Karpas-422 (cell line): ENCODE measurements at regions not wholly inside any gene's neighbourhood (a gene's known extent, or its start where the extent isn't known, plus 50 kb on each side); places are given as distances from the start of the nearest gene placed in this dataset.

Experiments used
- DNase-seq: peaks from one replicate; pipeline ENCODE4 v3.0.0-alpha.2; 2015
- H2AFZ ChIP-seq: fragments of 200-600 bp; sonication (generic); 2 replicates; pipeline ENCODE4 v1.6.1; 2014; ENCODE audit warnings: antibody characterized with exemption, low read length, mixed read lengths
- H3K27ac ChIP-seq: fragments of 200-600 bp; sonication (generic); 2 replicates; pipeline ENCODE4 v1.5.1; 2014; ENCODE audit warnings: mild to moderate bottlenecking, low read length, moderate library complexity
- H3K27me3 ChIP-seq: fragments of 200-600 bp; sonication (generic); 2 replicates; pipeline ENCODE4 v1.6.1; 2014; ENCODE audit warnings: low read length, mixed read lengths
- H3K36me3 ChIP-seq: fragments of 200-600 bp; sonication (generic); 2 replicates; pipeline ENCODE4 v1.6.1; 2014; ENCODE audit warnings: low read length, mixed read lengths; ENCODE audit not compliant: insufficient read depth
- H3K4me1 ChIP-seq: fragments of 200-600 bp; sonication (generic); 2 replicates; pipeline ENCODE4 v1.6.1; 2014; ENCODE audit warnings: mild to moderate bottlenecking, low read length, mixed read lengths
- H3K4me2 ChIP-seq: fragments of 200-600 bp; sonication (generic); 2 replicates; pipeline ENCODE4 v1.6.1; 2014; ENCODE audit warnings: low read length, low read depth, mild to moderate bottlenecking; ENCODE audit not compliant: poor library complexity, severe bottlenecking
- H3K4me3 ChIP-seq: fragments of 200-600 bp; sonication (generic); 2 replicates; pipeline ENCODE4 v1.5.1; 2014; ENCODE audit warnings: mild to moderate bottlenecking, antibody characterized with exemption, low read length, mixed read lengths
- H3K79me2 ChIP-seq: fragments of 200-600 bp; sonication (generic); 2 replicates; pipeline ENCODE4 v1.6.1; 2014; ENCODE audit warnings: mild to moderate bottlenecking, low read length, mixed read lengths
- H3K9ac ChIP-seq: fragments of 200-600 bp; sonication (generic); 2 replicates; pipeline ENCODE4 v1.6.0; 2014; ENCODE audit warnings: low read length
- H3K9me2 ChIP-seq: fragments of 200-600 bp; sonication (generic), shearing (Covaris generic); replicated peaks from 2 replicates; pipeline ENCODE4 v1.6.0; 2014; ENCODE audit warnings: mild to moderate bottlenecking, low read length, moderate library complexity; ENCODE audit not compliant: insufficient read depth
- H3K9me3 ChIP-seq: fragments of 300-700, 200-600 bp; sonication (generic); 2 replicates; pipeline ENCODE4 v1.6.1; 2014; ENCODE audit warnings: low read length, mixed read lengths
- H4K20me1 ChIP-seq: fragments of 200-600 bp; sonication (generic); 2 replicates; pipeline ENCODE4 v1.6.1; 2014; ENCODE audit warnings: mild to moderate bottlenecking, antibody characterized with exemption, low read length, low read depth; ENCODE audit not compliant: insufficient read depth

DNA sequence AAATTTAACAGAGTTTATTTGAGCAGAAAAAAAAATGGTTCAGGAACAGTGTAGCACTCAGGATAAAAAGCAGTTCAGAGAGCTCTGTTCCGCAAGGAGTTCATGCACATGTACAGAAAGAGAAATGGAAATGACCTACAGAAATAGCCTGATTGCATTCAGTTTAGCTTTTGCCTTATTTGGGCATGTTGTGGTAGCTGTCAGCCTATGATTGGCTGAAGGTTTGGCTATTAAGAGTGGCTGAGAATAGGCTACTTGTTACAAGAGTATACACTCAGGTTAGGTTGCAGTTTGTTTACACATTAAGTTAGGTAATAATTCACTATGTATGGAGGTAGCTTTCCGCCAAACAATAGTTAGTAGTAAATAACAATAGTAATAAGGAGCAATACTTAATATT lies 511.0 kb upstream of the TMPRSS15 start:
- H3K79me2 ChIP-seq = no peaks in the 10 kb centered on the region
- no peak overlapping the region for H2AFZ ChIP-seq
- no peak overlapping the region for H3K4me3 ChIP-seq
- no peaks in the 10 kb centered on the region for H3K4me1 ChIP-seq
- H3K9me3 ChIP-seq = peaks cover 30% of the 10 kb centered on the region
- no peak overlapping the region for H3K27ac ChIP-seq
- DNase-seq = no peak
- no peaks in the 10 kb centered on the region for H3K27me3 ChIP-seq
- no peak overlapping the region for H3K4me2 ChIP-seq
- H3K9ac ChIP-seq = no peak overlapping the region
- H3K36me3 ChIP-seq = no peaks in the 10 kb centered on the region
- H4K20me1 ChIP-seq = no peaks in the 10 kb centered on the region
- H3K9me2 ChIP-seq = no peaks in the 10 kb centered on the region

GRCh38 chr21:18917622-18918021 lies 514.0 kb upstream of the TMPRSS15 start:
- H3K4me2 ChIP-seq = no peak overlapping the region

DNA sequence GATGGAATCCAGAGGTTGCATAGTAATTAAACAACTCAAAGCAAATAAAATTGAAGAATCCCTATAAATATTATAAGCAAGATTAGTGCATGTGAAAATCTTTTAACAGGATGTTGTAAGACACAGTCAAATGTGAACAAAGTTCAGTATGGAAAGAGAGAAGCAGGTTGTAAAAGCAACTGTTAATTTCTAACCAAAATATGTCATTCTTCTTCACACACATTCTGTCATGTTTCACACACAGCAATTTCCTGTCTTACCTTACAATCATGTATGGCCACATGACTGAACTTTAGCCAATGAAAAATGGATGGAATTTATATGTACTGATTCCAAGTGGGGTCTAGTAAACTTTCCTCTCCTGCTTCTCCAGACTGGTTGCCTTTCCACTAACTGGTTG lies 527.7 kb upstream of the TMPRSS15 start:
- Histone ChIP-seq H4K20me1 (no peaks in the 10 kb centered on the region), H3K27me3 (no peaks in the 10 kb centered on the region), H3K27ac (no peak overlapping the region), H3K36me3 (no peaks in the 10 kb centered on the region), H3K9ac (no peak overlapping the region), H2AFZ (no peak overlapping the region), H3K9me2 (no peaks in the 10 kb centered on the region), H3K9me3 (peaks cover 35% of the 10 kb centered on the region), H3K4me2 (no peak overlapping the region), H3K4me1 (no peaks in the 10 kb centered on the region), H3K4me3 (no peak overlapping the region), H3K79me2 (no peaks in the 10 kb centered on the region)
- DNase-seq = no peak

More at GRCh38 chr21:18917622-18918021, 514.0 kb upstream of the TMPRSS15 start:
- H3K36me3 ChIP-seq = no peaks in the 10 kb centered on the region
- DNase-seq = no peak
- H3K4me3 ChIP-seq = no peak overlapping the region
- H3K9me3 ChIP-seq = peaks cover 29% of the 10 kb centered on the region
- H3K27me3 ChIP-seq = no peaks in the 10 kb centered on the region
- no peaks in the 10 kb centered on the region for H3K9me2 ChIP-seq
- no peak overlapping the region for H2AFZ ChIP-seq
- no peaks in the 10 kb centered on the region for H3K4me1 ChIP-seq
- H4K20me1 ChIP-seq = no peaks in the 10 kb centered on the region
- H3K9ac ChIP-seq = no peak overlapping the region
- no peak overlapping the region for H3K27ac ChIP-seq
- no peaks in the 10 kb centered on the region for H3K79me2 ChIP-seq

GRCh38 chr21:18937337-18937736 lies 533.8 kb upstream of the TMPRSS15 start:
- Histone ChIP-seq H3K4me1 (no peaks in the 10 kb centered on the region), H2AFZ (no peak overlapping the region), H3K9me3 (peaks cover 32% of the 10 kb centered on the region), H3K27ac (no peak overlapping the region), H3K9ac (no peak overlapping the region), H3K36me3 (no peaks in the 10 kb centered on the region), H3K79me2 (no peaks in the 10 kb centered on the region), H4K20me1 (no peaks in the 10 kb centered on the region), H3K4me2 (no peak overlapping the region), H3K27me3 (no peaks in the 10 kb centered on the region), H3K4me3 (no peak overlapping the region), H3K9me2 (no peaks in the 10 kb centered on the region)
- no peak for DNase-seq

DNA sequence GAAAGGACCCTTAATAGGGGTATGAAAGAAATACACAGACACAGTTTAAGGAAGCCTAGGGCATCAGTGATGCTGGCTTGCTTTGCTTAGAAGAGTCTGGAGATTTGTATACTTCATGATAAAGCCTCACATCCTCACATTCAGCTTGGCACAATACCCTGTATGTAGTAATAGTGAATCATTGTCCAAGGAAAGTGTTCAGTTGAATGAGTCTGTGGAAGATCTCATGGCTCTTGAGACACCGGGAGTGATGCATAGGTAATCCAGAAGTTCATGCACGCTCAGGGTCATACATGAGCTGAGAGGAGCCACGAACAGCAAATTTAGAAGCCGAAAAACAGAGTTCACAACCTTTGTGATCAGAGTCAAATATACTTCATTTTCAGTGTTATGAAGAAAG lies 537.2 kb upstream of the TMPRSS15 start:
- peaks cover 30% of the 10 kb centered on the region for H3K9me3 ChIP-seq

DNA sequence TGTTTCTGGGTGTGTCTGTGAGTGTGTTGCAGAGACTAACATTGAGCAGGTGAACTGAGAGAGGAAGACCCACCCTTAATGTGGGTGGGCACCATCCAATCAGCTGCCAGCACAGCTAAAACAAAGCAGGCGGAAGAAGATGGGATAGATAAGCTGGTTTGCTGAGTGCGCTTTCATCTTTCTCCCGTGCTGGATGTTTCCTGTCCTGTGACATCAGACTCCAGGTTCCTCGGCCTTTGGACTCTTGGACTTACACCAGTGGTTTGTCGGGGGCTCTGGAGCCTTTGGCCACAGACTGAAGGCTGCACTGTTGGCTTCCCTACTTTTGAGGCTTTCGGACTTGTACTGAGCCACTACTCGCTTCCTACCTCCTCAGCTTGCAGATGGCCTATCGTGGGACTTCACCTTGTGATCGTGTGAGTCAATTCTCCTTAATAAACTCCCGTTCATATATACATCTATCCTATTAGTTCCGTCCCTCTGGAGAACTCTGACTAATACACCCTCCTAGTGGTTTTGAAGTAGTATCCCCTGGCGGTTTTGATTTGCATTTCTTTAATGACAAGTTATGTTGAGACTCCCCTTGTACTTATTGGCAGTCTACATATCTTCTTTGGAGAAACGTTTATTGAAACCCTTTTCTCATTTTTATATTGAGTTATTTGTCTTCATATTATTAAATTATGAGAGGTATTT lies 546.6 kb upstream of the TMPRSS15 start:
- Histone ChIP-seq H2AFZ (no peak overlapping the region), H3K27ac (no peak overlapping the region), H3K9me2 (no peaks in the 10 kb centered on the region), H3K36me3 (no peaks in the 10 kb centered on the region), H3K4me2 (no peak overlapping the region), H3K27me3 (no peaks in the 10 kb centered on the region), H3K9ac (no peak overlapping the region), H3K79me2 (no peaks in the 10 kb centered on the region), H3K4me1 (no peaks in the 10 kb centered on the region), H3K9me3 (peaks cover 21% of the 10 kb centered on the region), H3K4me3 (no peak overlapping the region), H4K20me1 (no peaks in the 10 kb centered on the region)
- DNase-seq = no peak

More for the DNA sequence above, 537.2 kb upstream of the TMPRSS15 start:
- Histone ChIP-seq H3K4me3 (no peak overlapping the region), H3K4me2 (no peak overlapping the region), H3K4me1 (no peaks in the 10 kb centered on the region), H3K27me3 (no peaks in the 10 kb centered on the region), H3K27ac (no peak overlapping the region), H2AFZ (no peak overlapping the region), H3K36me3 (no peaks in the 10 kb centered on the region), H3K79me2 (no peaks in the 10 kb centered on the region), H3K9ac (no peak overlapping the region), H3K9me2 (no peaks in the 10 kb centered on the region), H4K20me1 (no peaks in the 10 kb centered on the region)
- DNase-seq = no peak

- H3K4me1 ChIP-seq = no peaks in the 10 kb centered on the region
- no peaks in the 10 kb centered on the region for H3K79me2 ChIP-seq
- no peaks in the 10 kb centered on the region for H3K36me3 ChIP-seq
- no peak overlapping the region for H3K4me3 ChIP-seq
- no peaks in the 10 kb centered on the region for H3K27me3 ChIP-seq
- peaks cover 25% of the 10 kb centered on the region for H3K9me3 ChIP-seq
- no peaks in the 10 kb centered on the region for H3K9me2 ChIP-seq
- H2AFZ ChIP-seq = no peak overlapping the region
- H3K27ac ChIP-seq = no peak overlapping the region
- no peak overlapping the region for H3K9ac ChIP-seq
- DNase-seq = peak; percentile 70
- H4K20me1 ChIP-seq = no peaks in the 10 kb centered on the region
- no peak overlapping the region for H3K4me2 ChIP-seq
These were observed 547.9 kb upstream of the TMPRSS15 start for GRCh38 chr21:18951271-18952038.

DNA sequence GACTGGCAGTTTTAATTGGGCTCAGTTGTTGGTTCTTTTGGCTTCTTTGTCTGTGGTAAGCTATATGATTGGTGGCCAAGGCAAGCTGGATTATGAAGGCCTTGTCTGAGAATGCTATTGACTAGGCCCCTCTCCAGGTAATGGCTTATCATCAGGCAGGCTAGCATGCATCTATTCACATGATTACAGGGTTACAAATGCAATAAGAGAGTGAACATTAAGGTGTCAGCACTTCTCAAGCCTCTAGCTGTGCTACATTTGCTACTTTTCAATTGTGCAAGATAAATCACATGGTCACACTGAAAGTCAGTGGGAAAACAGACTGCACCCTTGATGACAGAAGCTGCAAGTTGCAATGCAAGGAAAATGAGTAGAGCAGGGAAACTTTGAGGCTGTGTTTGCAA lies 550.9 kb upstream of the TMPRSS15 start:
- Histone ChIP-seq H3K9me2 (no peaks in the 10 kb centered on the region), H3K79me2 (no peaks in the 10 kb centered on the region), H3K4me1 (no peaks in the 10 kb centered on the region)

More for the DNA sequence above, 550.9 kb upstream of the TMPRSS15 start:
- Histone ChIP-seq H3K9ac (no peak overlapping the region), H3K9me3 (peaks cover 22% of the 10 kb centered on the region), H3K36me3 (no peaks in the 10 kb centered on the region), H3K27ac (no peak overlapping the region), H3K27me3 (no peaks in the 10 kb centered on the region), H3K4me3 (no peak overlapping the region), H4K20me1 (no peaks in the 10 kb centered on the region), H2AFZ (no peak overlapping the region), H3K4me2 (no peak overlapping the region)
- DNase-seq = no peak
